GM12874 (cell line): ENCODE measurements at regions not wholly inside any gene's neighbourhood (a gene's known extent, or its start where the extent isn't known, plus 50 kb on each side); places are given as distances from the start of the nearest gene placed in this dataset.

Experiments
- CTCF ChIP-seq: IDR thresholded peaks from 2 replicates; pipeline ENCODE4 v1.5.1; 2011; ENCODE audit warnings: low read depth, mild to moderate bottlenecking, control low read depth, low read length, moderate library complexity; ENCODE audit not compliant: insufficient read depth

- no peak for TF ChIP-seq CTCF
Observed at GRCh38 chr2:204315236-204315662, 230.0 kb upstream of the PARD3B start.

DNA sequence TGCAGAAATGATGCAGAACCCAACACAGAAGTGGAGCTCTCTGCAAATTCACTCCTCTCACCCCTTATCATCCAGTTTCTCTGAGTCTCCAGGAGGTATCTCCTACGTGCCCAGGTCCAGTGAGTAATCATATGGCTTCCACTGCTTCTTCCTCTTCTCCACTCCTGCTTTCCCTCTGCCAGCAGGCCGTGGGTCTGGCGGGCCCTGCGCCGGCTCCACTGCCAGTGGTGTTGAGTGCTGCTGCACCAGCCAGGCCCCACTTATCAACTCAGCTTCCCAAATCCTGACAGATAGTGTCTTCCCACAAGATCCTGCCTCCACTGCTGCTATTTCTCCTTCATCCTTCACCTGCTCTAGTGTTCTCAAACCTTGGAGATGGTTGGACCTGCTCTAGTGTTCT is 227.6 kb upstream of the PARD3B start:
- TF ChIP-seq CTCF = no peak

DNA sequence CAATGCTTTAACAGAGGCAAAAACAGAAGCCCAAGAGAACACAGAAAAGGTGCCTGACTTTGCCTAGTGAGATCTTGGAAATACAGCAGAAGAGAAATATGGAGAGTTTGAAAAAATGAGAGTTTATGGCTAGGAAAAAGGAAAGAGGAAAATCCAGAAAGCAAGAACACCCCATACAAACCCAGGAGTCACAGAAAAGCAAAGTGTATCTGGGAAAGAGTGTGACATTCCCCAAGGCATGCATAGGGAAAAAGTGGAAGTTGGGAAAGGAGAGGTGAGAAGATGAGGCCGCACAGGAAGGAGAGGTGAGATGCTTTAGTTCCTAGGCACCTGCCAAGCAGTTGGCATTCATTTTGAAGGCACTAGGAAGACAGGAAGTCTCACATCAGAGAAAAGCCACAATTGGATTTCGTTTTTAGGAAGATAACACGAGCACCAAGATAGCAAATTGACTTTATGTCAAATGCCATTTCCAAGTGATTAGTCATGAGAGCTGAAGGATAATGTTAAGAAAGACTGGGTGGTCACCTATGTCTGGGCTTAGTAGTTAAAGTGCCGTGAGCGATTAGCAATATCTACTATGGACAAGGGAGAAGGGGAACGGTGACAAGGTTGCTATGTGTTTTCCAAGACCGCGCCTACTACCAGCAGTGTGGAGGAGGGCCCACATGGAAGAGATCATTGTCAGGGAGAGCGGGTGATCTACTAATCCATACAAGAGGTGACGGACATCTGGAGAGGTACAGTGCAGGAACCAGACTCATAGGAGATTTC is 224.1 kb upstream of the PARD3B start:
- no peak for TF ChIP-seq CTCF

GRCh38 chr2:204321910-204322751 is 223.1 kb upstream of the PARD3B start:
- TF ChIP-seq CTCF = no peak

- peak; percentile 68 for TF ChIP-seq CTCF
Observed at GRCh38 chr2:204325468-204325867, 219.8 kb upstream of the PARD3B start.

GRCh38 chr2:204328373-204328772 is 216.9 kb upstream of the PARD3B start:
- no peak for TF ChIP-seq CTCF

- TF ChIP-seq CTCF = no peak
Observed at GRCh38 chr2:204329016-204329415, 216.3 kb upstream of the PARD3B start.
